ENCODE measurements at regions not wholly inside any gene's neighbourhood (a gene's known extent, or its start where the extent isn't known, plus 50 kb on each side); places are given as distances from the start of the nearest gene placed in this dataset.
"Not testable (repeated sequence)": the region's sequence is repeated elsewhere in the genome, so short reads cannot be mapped to it uniquely, and the experiment has no call there.

- TF ChIP-seq JUND (IDR thresholded peaks at IDR 0.05; ENCODE audit: low read depth) = no peak
- in situ Hi-C loops (cut with HindIII; ENCODE audit: low pct_unique_long_range_greater_than_20kb, low sequenced_read_pairs) = no loop called here
- no peak for DNase-seq (ENCODE audit: low read depth in 1 of 2, low spot score in 1 of 2)
These were observed 66.0 kb upstream of the VIPR2 start for GRCh38 chr7:159210581-159211235.

- in situ Hi-C loops (cut with HindIII; ENCODE audit: low pct_unique_long_range_greater_than_20kb, low sequenced_read_pairs) = no loop called here
- TF ChIP-seq JUND (IDR thresholded peaks at IDR 0.05; ENCODE audit: low read depth) = no peak
- DNase-seq (ENCODE audit: low read depth in 1 of 2, low spot score in 1 of 2) = no peak
These were observed 64.8 kb upstream of the VIPR2 start for GRCh38 chr7:159209429-159209828.

GRCh38 chr7:159207951-159208350, 63.3 kb upstream of the VIPR2 start:
- no peak for DNase-seq (ENCODE audit: low read depth in 1 of 2, low spot score in 1 of 2)
- in situ Hi-C loops (cut with HindIII; ENCODE audit: low pct_unique_long_range_greater_than_20kb, low sequenced_read_pairs) = no loop called here
- TF ChIP-seq JUND (IDR thresholded peaks at IDR 0.05; ENCODE audit: low read depth) = no peak

GRCh38 chr7:159207393-159207792, 62.7 kb upstream of the VIPR2 start:
- TF ChIP-seq JUND (IDR thresholded peaks at IDR 0.05; ENCODE audit: low read depth) = no peak
- in situ Hi-C loops (cut with HindIII; ENCODE audit: low pct_unique_long_range_greater_than_20kb, low sequenced_read_pairs) = no loop called here
- DNase-seq (ENCODE audit: low read depth in 1 of 2, low spot score in 1 of 2) = no peak

- no peak for TF ChIP-seq JUND (IDR thresholded peaks at IDR 0.05; ENCODE audit: low read depth)
- in situ Hi-C loops (cut with HindIII; ENCODE audit: low pct_unique_long_range_greater_than_20kb, low sequenced_read_pairs) = no loop called here
- DNase-seq (ENCODE audit: low read depth in 1 of 2, low spot score in 1 of 2) = no peak
These were observed 61.2 kb upstream of the VIPR2 start for GRCh38 chr7:159205833-159206232.

- TF ChIP-seq JUND (IDR thresholded peaks at IDR 0.05; ENCODE audit: low read depth) = no peak
- in situ Hi-C loops (cut with HindIII; ENCODE audit: low pct_unique_long_range_greater_than_20kb, low sequenced_read_pairs) = no loop called here
- DNase-seq (ENCODE audit: low read depth in 1 of 2, low spot score in 1 of 2) = no peak
These were observed 60.0 kb upstream of the VIPR2 start for GRCh38 chr7:159204664-159205063.

GRCh38 chr7:159203253-159203652, 58.6 kb upstream of the VIPR2 start:
- in situ Hi-C loops (cut with HindIII; ENCODE audit: low pct_unique_long_range_greater_than_20kb, low sequenced_read_pairs); DNase-seq (ENCODE audit: low read depth in 1 of 2, low spot score in 1 of 2): not testable (repeated sequence)

GRCh38 chr7:159201722-159202330, 57.2 kb upstream of the VIPR2 start:
- DNase-seq (ENCODE audit: low read depth in 1 of 2, low spot score in 1 of 2) = no peak
- in situ Hi-C loops (cut with HindIII; ENCODE audit: low pct_unique_long_range_greater_than_20kb, low sequenced_read_pairs) = no loop called here
- TF ChIP-seq JUND (IDR thresholded peaks at IDR 0.05; ENCODE audit: low read depth) = no peak

- DNase-seq (ENCODE audit: low read depth in 1 of 2, low spot score in 1 of 2) = no peak
- in situ Hi-C loops (cut with HindIII; ENCODE audit: low pct_unique_long_range_greater_than_20kb, low sequenced_read_pairs) = no loop called here
These were observed 55.8 kb upstream of the VIPR2 start for GRCh38 chr7:159200421-159200820.

GRCh38 chr7:159198016-159198724, 53.5 kb upstream of the VIPR2 start:
- in situ Hi-C loops (cut with HindIII; ENCODE audit: low pct_unique_long_range_greater_than_20kb, low sequenced_read_pairs) = no loop called here
- no peak for TF ChIP-seq JUND (IDR thresholded peaks at IDR 0.05; ENCODE audit: low read depth)
- no peak for DNase-seq (ENCODE audit: low read depth in 1 of 2, low spot score in 1 of 2)

More at GRCh38 chr7:159200421-159200820, 55.8 kb upstream of the VIPR2 start:
- TF ChIP-seq JUND (IDR thresholded peaks at IDR 0.05; ENCODE audit: low read depth) = no peak

- DNase-seq (ENCODE audit: low read depth in 1 of 2, low spot score in 1 of 2) = peak in 1 of 2 experiments; percentile 67
- in situ Hi-C loops (cut with HindIII; ENCODE audit: low pct_unique_long_range_greater_than_20kb, low sequenced_read_pairs) = no loop called here
- no peak for TF ChIP-seq JUND (IDR thresholded peaks at IDR 0.05; ENCODE audit: low read depth)
These were observed 52.7 kb upstream of the VIPR2 start for GRCh38 chr7:159197066-159197975.

GRCh38 chr7:159196584-159196983, 51.9 kb upstream of the VIPR2 start:
- no peak for TF ChIP-seq JUND (IDR thresholded peaks at IDR 0.05; ENCODE audit: low read depth)
- no peak for DNase-seq (ENCODE audit: low read depth in 1 of 2, low spot score in 1 of 2)
- in situ Hi-C loops (cut with HindIII; ENCODE audit: low pct_unique_long_range_greater_than_20kb, low sequenced_read_pairs) = no loop called here
